KMS-11 (cell line): ENCODE measurements at regions not wholly inside any gene's neighbourhood (a gene's known extent, or its start where the extent isn't known, plus 50 kb on each side); places are given as distances from the start of the nearest gene placed in this dataset.

Source experiments
- H2AFZ ChIP-seq: fragments of 200-600 bp; sonication (generic); 2 replicates; pipeline ENCODE4 v1.6.1; 2016; ENCODE audit warnings: antibody characterized with exemption, mixed run types, low read depth
- H3K27ac ChIP-seq: fragments of 200-600 bp; sonication (generic); 2 replicates; pipeline ENCODE4 v1.6.1; 2016; ENCODE audit warnings: mild to moderate bottlenecking, mixed run types
- H3K27me3 ChIP-seq: fragments of 200-600 bp; sonication (generic); 2 replicates; pipeline ENCODE4 v1.6.1; 2017; ENCODE audit warnings: mild to moderate bottlenecking, low read depth, mixed run types, moderate library complexity; ENCODE audit not compliant: insufficient read depth
- H3K36me3 ChIP-seq: fragments of 200-600 bp; sonication (generic); 2 replicates; pipeline ENCODE4 v1.6.1; 2017; ENCODE audit warnings: mild to moderate bottlenecking, mixed run types; ENCODE audit not compliant: insufficient read depth
- H3K4me1 ChIP-seq: fragments of 200-600 bp; sonication (generic); 2 replicates; pipeline ENCODE4 v1.6.1; 2016; ENCODE audit warnings: mild to moderate bottlenecking, low read depth, mixed run types; ENCODE audit not compliant: poor library complexity, severe bottlenecking
- H3K4me2 ChIP-seq: fragments of 200-600 bp; sonication (generic); 2 replicates; pipeline ENCODE4 v1.7.0; 2016; ENCODE audit warnings: mild to moderate bottlenecking, mixed run types
- H3K4me3 ChIP-seq: fragments of 200-600 bp; sonication (generic); IDR thresholded peaks from 2 replicates; pipeline ENCODE4 v1.6.1; 2017; ENCODE audit warnings: low read depth, low read length, mixed read lengths; ENCODE audit not compliant: insufficient read depth
- H3K79me2 ChIP-seq: fragments of 200-600 bp; sonication (generic); 2 replicates; pipeline ENCODE4 v1.6.1; 2016; ENCODE audit warnings: low read depth, mixed run types; ENCODE audit not compliant: insufficient read depth
- H3K9ac ChIP-seq: fragments of 200-600 bp; sonication (generic); 2 replicates; pipeline ENCODE4 v1.6.1; 2016; ENCODE audit warnings: mild to moderate bottlenecking, mixed run types
- H4K20me1 ChIP-seq: fragments of 200-600 bp; sonication (generic); 2 replicates; pipeline ENCODE4 v1.6.1; 2016; ENCODE audit warnings: mild to moderate bottlenecking, mixed run types; ENCODE audit not compliant: insufficient read depth
- CTCF ChIP-seq: fragments of 200-600 bp; sonication (generic); conservative IDR thresholded peaks from 2 replicates; pipeline ENCODE4 v1.6.1; 2017; ENCODE audit warnings: low read depth, mild to moderate bottlenecking, antibody characterized with exemption, low read length, moderate library complexity, mixed read lengths

- Histone ChIP-seq H3K79me2 (no peaks in the 10 kb centered on the region), H4K20me1 (no peaks in the 10 kb centered on the region), H3K27ac (no peak overlapping the region), H3K9ac (no peak overlapping the region), H3K4me2 (no peak overlapping the region), H3K4me1 (peaks cover 16% of the 10 kb centered on the region), H3K4me3 (no peak overlapping the region), H3K27me3 (no peaks in the 10 kb centered on the region), H2AFZ (no peak overlapping the region), H3K36me3 (no peaks in the 10 kb centered on the region)
- no peak for TF ChIP-seq CTCF
Observed at GRCh38 chr3:63026722-63027121, 151.5 kb upstream of the CADPS start.

GRCh38 chr3:63029326-63029725 lies 154.1 kb upstream of the CADPS start:
- TF ChIP-seq CTCF, result no peak
- peaks cover 16% of the 10 kb centered on the region for H3K4me1 ChIP-seq
- H2AFZ ChIP-seq, result no peak overlapping the region
- no peaks in the 10 kb centered on the region for H3K36me3 ChIP-seq
- H3K9ac ChIP-seq, result no peak overlapping the region
- H3K27me3 ChIP-seq, result no peaks in the 10 kb centered on the region
- no peak overlapping the region for H3K4me2 ChIP-seq
- no peak overlapping the region for H3K4me3 ChIP-seq
- H3K27ac ChIP-seq, result no peak overlapping the region
- no peaks in the 10 kb centered on the region for H3K79me2 ChIP-seq
- no peaks in the 10 kb centered on the region for H4K20me1 ChIP-seq

- no peaks in the 10 kb centered on the region for H3K27me3 ChIP-seq
- no peak overlapping the region for H2AFZ ChIP-seq
- H4K20me1 ChIP-seq, result no peaks in the 10 kb centered on the region
- H3K79me2 ChIP-seq, result no peaks in the 10 kb centered on the region
- H3K9ac ChIP-seq, result no peak overlapping the region
- H3K4me2 ChIP-seq, result no peak overlapping the region
- TF ChIP-seq CTCF, result no peak
- no peak overlapping the region for H3K4me3 ChIP-seq
- no peak overlapping the region for H3K27ac ChIP-seq
- H3K4me1 ChIP-seq, result peaks cover 16% of the 10 kb centered on the region
- no peaks in the 10 kb centered on the region for H3K36me3 ChIP-seq
Observed at GRCh38 chr3:63029921-63030320, 154.7 kb upstream of the CADPS start.

GRCh38 chr3:63030666-63031065 lies 155.4 kb upstream of the CADPS start:
- no peak overlapping the region for H3K9ac ChIP-seq
- TF ChIP-seq CTCF, result no peak
- no peaks in the 10 kb centered on the region for H3K27me3 ChIP-seq
- H3K4me1 ChIP-seq, result peaks cover 16% of the 10 kb centered on the region
- H3K36me3 ChIP-seq, result no peaks in the 10 kb centered on the region
- H4K20me1 ChIP-seq, result no peaks in the 10 kb centered on the region
- no peak overlapping the region for H3K27ac ChIP-seq
- no peak overlapping the region for H2AFZ ChIP-seq
- no peak overlapping the region for H3K4me3 ChIP-seq
- H3K79me2 ChIP-seq, result no peaks in the 10 kb centered on the region
- no peak overlapping the region for H3K4me2 ChIP-seq
